ENCODE measurements at regions not wholly inside any gene's neighbourhood (a gene's known extent, or its start where the extent isn't known, plus 50 kb on each side); places are given as distances from the start of the nearest gene placed in this dataset.

- no peak for TF ChIP-seq ZNF768 (tag by site-specific recombination; IDR thresholded peaks at IDR 0.05)
- no peak for TF ChIP-seq HOXA7 (CRISPR knock-in tag; IDR thresholded peaks at IDR 0.05; ENCODE audit: borderline replicate concordance)
Measured at GRCh38 chr12:59895166-59895775, 299.4 kb downstream of the SLC16A7 start.

All from HEK293 (cell line).